Cardiac septum (tissue), 1 donor: ENCODE measurements at regions not wholly inside any gene's neighbourhood (a gene's known extent, or its start where the extent isn't known, plus 50 kb on each side); places are given as distances from the start of the nearest gene placed in this dataset.
"Not testable (repeated sequence)": the region's sequence is repeated elsewhere in the genome, so short reads cannot be mapped to it uniquely, and the experiment has no call there.

Source experiments
- DNase-seq: peaks from one replicate; pipeline ENCODE4 v3.0.0-alpha.2; 2020; ENCODE audit warnings: low spot score
- intact Hi-C: fragments of 100-400 bp; cut with DNase I; formaldehyde crosslinking; loops from one replicate; pipeline ENCODE4 v1.14.0; 2022
- donor health status: DM: no; HTN: no; CAD: no.

- intact Hi-C loops, result no loop called here
- DNase-seq, result no peak
Observed at GRCh38 chr15:92845126-92845508, 55.0 kb upstream of the CHD2 start.

GRCh38 chr15:92846741-92847140, 53.4 kb upstream of the CHD2 start:
- no peak for DNase-seq
- intact Hi-C loops, result no loop called here

- intact Hi-C loops, result no loop called here
- DNase-seq, result no peak
Observed at GRCh38 chr15:92847841-92848240, 52.3 kb upstream of the CHD2 start.

- intact Hi-C loops, result no loop called here
- no peak for DNase-seq
Observed at GRCh38 chr15:92848464-92848851, 51.7 kb upstream of the CHD2 start.

GRCh38 chr15:92848852-92849598, 51.1 kb upstream of the CHD2 start:
- DNase-seq, result no peak
- intact Hi-C loops, result no loop called here

- DNase-seq, intact Hi-C loops: not testable (repeated sequence)
Observed at GRCh38 chr15:92850218-92850617, 49.9 kb upstream of the CHD2 start.
